BLaER1 (cell line): ENCODE measurements at regions not wholly inside any gene's neighbourhood (a gene's known extent, or its start where the extent isn't known, plus 50 kb on each side); places are given as distances from the start of the nearest gene placed in this dataset.

Experiments used
- H3K27ac ChIP-seq: shearing (Covaris generic); formaldehyde crosslinking; 2 replicates; pipeline ENCODE4 v1.8.1; 2022
- H3K27me3 ChIP-seq: shearing (Covaris generic); formaldehyde crosslinking; 2 replicates; pipeline ENCODE4 v1.8.1; 2022
- H3K36me3 ChIP-seq: shearing (Covaris generic); formaldehyde crosslinking; 2 replicates; pipeline ENCODE4 v1.8.1; 2022
- H3K4me1 ChIP-seq: shearing (Covaris generic); formaldehyde crosslinking; 2 replicates; pipeline ENCODE4 v1.8.1; 2022
- H3K4me2 ChIP-seq: shearing (Covaris generic); formaldehyde crosslinking; 2 replicates; pipeline ENCODE4 v1.8.1; 2022
- H3K4me3 ChIP-seq: shearing (Covaris generic); formaldehyde crosslinking; 2 replicates; pipeline ENCODE4 v1.8.1; 2022
- H3K9ac ChIP-seq: shearing (Covaris generic); formaldehyde crosslinking; 2 replicates; pipeline ENCODE4 v1.8.1; 2022
- H3K9me3 ChIP-seq: shearing (Covaris generic); formaldehyde crosslinking; 2 replicates; pipeline ENCODE4 v1.8.1; 2022
- H4K20me1 ChIP-seq: shearing (Covaris generic); formaldehyde crosslinking; 2 replicates; pipeline ENCODE4 v1.8.1; 2022
- Cebpa-rat ChIP-seq: shearing (Covaris generic); IDR thresholded peaks from 2 replicates; pipeline ENCODE4 v1.8.1; 2022

GRCh38 chr16:55261301-55261700 is 62.7 kb upstream of the IRX6 start:
- Histone ChIP-seq H3K4me3 (no peak overlapping the region), H3K4me2 (no peak overlapping the region), H3K9ac (no peak overlapping the region), H3K27ac (no peak overlapping the region), H3K4me1 (no peaks in the 10 kb centered on the region), H3K9me3 (no peaks in the 10 kb centered on the region), H3K36me3 (no peaks in the 10 kb centered on the region), H3K27me3 (no peaks in the 10 kb centered on the region), H4K20me1 (no peaks in the 10 kb centered on the region)
- no peak for TF ChIP-seq Cebpa-rat

GRCh38 chr16:55263271-55264250 is 60.4 kb upstream of the IRX6 start:
- H3K9me3 ChIP-seq = no peaks in the 10 kb centered on the region
- no peak for TF ChIP-seq Cebpa-rat
- H3K4me2 ChIP-seq = no peak overlapping the region
- no peak overlapping the region for H3K27ac ChIP-seq
- H3K4me3 ChIP-seq = no peak overlapping the region
- no peaks in the 10 kb centered on the region for H3K27me3 ChIP-seq
- H3K4me1 ChIP-seq = no peaks in the 10 kb centered on the region
- no peak overlapping the region for H3K9ac ChIP-seq
- H3K36me3 ChIP-seq = no peaks in the 10 kb centered on the region
- H4K20me1 ChIP-seq = no peaks in the 10 kb centered on the region

- no peaks in the 10 kb centered on the region for H3K27me3 ChIP-seq
- no peak overlapping the region for H3K4me2 ChIP-seq
- no peaks in the 10 kb centered on the region for H3K9me3 ChIP-seq
- no peaks in the 10 kb centered on the region for H3K36me3 ChIP-seq
- no peak overlapping the region for H3K27ac ChIP-seq
- no peaks in the 10 kb centered on the region for H4K20me1 ChIP-seq
- H3K4me1 ChIP-seq = no peaks in the 10 kb centered on the region
- no peak overlapping the region for H3K4me3 ChIP-seq
- no peak for TF ChIP-seq Cebpa-rat
- no peak overlapping the region for H3K9ac ChIP-seq
Observed at GRCh38 chr16:55264949-55265348, 59.1 kb upstream of the IRX6 start.

GRCh38 chr16:55265926-55266325 is 58.1 kb upstream of the IRX6 start:
- no peaks in the 10 kb centered on the region for H3K36me3 ChIP-seq
- H3K4me2 ChIP-seq = no peak overlapping the region
- no peak overlapping the region for H3K27ac ChIP-seq
- no peaks in the 10 kb centered on the region for H3K4me1 ChIP-seq
- H3K9ac ChIP-seq = no peak overlapping the region
- H3K9me3 ChIP-seq = no peaks in the 10 kb centered on the region
- no peak overlapping the region for H3K4me3 ChIP-seq
- H4K20me1 ChIP-seq = no peaks in the 10 kb centered on the region
- no peaks in the 10 kb centered on the region for H3K27me3 ChIP-seq
- no peak for TF ChIP-seq Cebpa-rat

- H3K9ac ChIP-seq = no peak overlapping the region
- H4K20me1 ChIP-seq = no peaks in the 10 kb centered on the region
- H3K27ac ChIP-seq = no peak overlapping the region
- no peak for TF ChIP-seq Cebpa-rat
- no peaks in the 10 kb centered on the region for H3K36me3 ChIP-seq
- no peaks in the 10 kb centered on the region for H3K4me1 ChIP-seq
- H3K4me3 ChIP-seq = no peak overlapping the region
- no peak overlapping the region for H3K4me2 ChIP-seq
- H3K27me3 ChIP-seq = no peaks in the 10 kb centered on the region
- H3K9me3 ChIP-seq = no peaks in the 10 kb centered on the region
Observed at GRCh38 chr16:55271945-55272513, 52.0 kb upstream of the IRX6 start.

GRCh38 chr16:55272744-55273143 is 51.3 kb upstream of the IRX6 start:
- H4K20me1 ChIP-seq = no peaks in the 10 kb centered on the region
- no peak overlapping the region for H3K4me2 ChIP-seq
- no peaks in the 10 kb centered on the region for H3K4me1 ChIP-seq
- no peak for TF ChIP-seq Cebpa-rat
- H3K36me3 ChIP-seq = no peaks in the 10 kb centered on the region
- H3K9ac ChIP-seq = no peak overlapping the region
- H3K4me3 ChIP-seq = no peak overlapping the region
- no peaks in the 10 kb centered on the region for H3K9me3 ChIP-seq
- no peak overlapping the region for H3K27ac ChIP-seq
- no peaks in the 10 kb centered on the region for H3K27me3 ChIP-seq

- Histone ChIP-seq H3K36me3 (no peaks in the 10 kb centered on the region), H3K4me2 (no peak overlapping the region), H3K9ac (no peak overlapping the region), H3K27me3 (no peaks in the 10 kb centered on the region), H3K4me1 (no peaks in the 10 kb centered on the region), H3K9me3 (no peaks in the 10 kb centered on the region), H3K4me3 (no peak overlapping the region), H4K20me1 (no peaks in the 10 kb centered on the region), H3K27ac (no peak overlapping the region)
- no peak for TF ChIP-seq Cebpa-rat
Observed at GRCh38 chr16:55273356-55273755, 50.6 kb upstream of the IRX6 start.

GRCh38 chr16:55273959-55274358 is 50.0 kb upstream of the IRX6 start:
- Histone ChIP-seq H3K9ac (no peak overlapping the region), H3K4me3 (no peak overlapping the region), H3K4me2 (no peak overlapping the region), H3K4me1 (no peaks in the 10 kb centered on the region), H3K27me3 (no peaks in the 10 kb centered on the region), H3K9me3 (no peaks in the 10 kb centered on the region), H3K36me3 (no peaks in the 10 kb centered on the region), H4K20me1 (no peaks in the 10 kb centered on the region), H3K27ac (no peak overlapping the region)
- TF ChIP-seq Cebpa-rat = no peak
